ENCODE measurements at regions not wholly inside any gene's neighbourhood (a gene's known extent, or its start where the extent isn't known, plus 50 kb on each side); places are given as distances from the start of the nearest gene placed in this dataset.

GRCh38 chr4:184884883-184885282 lies 59.1 kb upstream of the ACSL1 start (continued):
- TF ChIP-seq NFAT5 (CRISPR knock-in tag; IDR thresholded peaks at IDR 0.05) (no peak), ATRX (CRISPR knock-in tag; IDR thresholded peaks at IDR 0.05; ENCODE audit: borderline replicate concordance) (no peak), ZNF484 (CRISPR knock-in tag; IDR thresholded peaks at IDR 0.05; ENCODE audit: borderline replicate concordance, low read depth) (no peak), ZNF18 (CRISPR knock-in tag; IDR thresholded peaks at IDR 0.05; ENCODE audit: insufficient replicate concordance) (no peak), HOXA5 (CRISPR knock-in tag; IDR thresholded peaks at IDR 0.05) (no peak), FOSL1 (CRISPR knock-in tag; IDR thresholded peaks at IDR 0.05; ENCODE audit: borderline replicate concordance) (no peak), PRPF4 (IDR thresholded peaks at IDR 0.05; ENCODE audit: low read depth, low read length, poor library complexity, severe bottlenecking) (no peak), CENPT (CRISPR knock-in tag; IDR thresholded peaks at IDR 0.05; ENCODE audit: low read depth) (no peak), ZBTB2 (CRISPR knock-in tag; IDR thresholded peaks at IDR 0.05; ENCODE audit: low read depth) (no peak), ZNF225 (CRISPR knock-in tag; IDR thresholded peaks at IDR 0.05) (no peak), ZIK1 (CRISPR knock-in tag; IDR thresholded peaks at IDR 0.05; ENCODE audit: borderline replicate concordance, low read depth) (no peak), LRRFIP1 (CRISPR knock-in tag; conservative IDR thresholded peaks at IDR 0.05) (no peak), THYN1 (CRISPR knock-in tag; IDR thresholded peaks at IDR 0.05; ENCODE audit: borderline replicate concordance, low read depth) (no peak), ATF4 (CRISPR knock-in tag; IDR thresholded peaks at IDR 0.05) (peak in 1 of 2 experiments; percentile 28; a peak in 1 of 4 replicates), GLI4 (CRISPR knock-in tag; IDR thresholded peaks at IDR 0.05; ENCODE audit: borderline replicate concordance) (no peak), HES4 (CRISPR knock-in tag; IDR thresholded peaks at IDR 0.05; ENCODE audit: borderline replicate concordance) (no peak), ATF1 (CRISPR knock-in tag; IDR thresholded peaks at IDR 0.05) (no peak), SP4 (CRISPR knock-in tag; IDR thresholded peaks at IDR 0.05) (no peak)

Data from HepG2 (cell line).